ENCODE measurements at regions not wholly inside any gene's neighbourhood (a gene's known extent, or its start where the extent isn't known, plus 50 kb on each side); places are given as distances from the start of the nearest gene placed in this dataset.

GRCh38 chr4:3388471-3389232 is 53.1 kb upstream of the HGFAC start:
- H3K27ac ChIP-seq: no peak overlapping the region
- TF ChIP-seq CTCF (IDR thresholded peaks at IDR 0.05) (no peak), ZFX (IDR thresholded peaks at IDR 0.05; ENCODE audit: borderline replicate concordance) (no peak)

- H3K27ac ChIP-seq: no peak overlapping the region
- TF ChIP-seq CTCF (IDR thresholded peaks at IDR 0.05): no peak
- TF ChIP-seq ZFX (IDR thresholded peaks at IDR 0.05; ENCODE audit: borderline replicate concordance): no peak
Measured at GRCh38 chr4:3389233-3390215, 52.2 kb upstream of the HGFAC start.

- no peak for TF ChIP-seq ZFX (IDR thresholded peaks at IDR 0.05; ENCODE audit: borderline replicate concordance)
- H3K27ac ChIP-seq: no peak overlapping the region
Measured at GRCh38 chr4:3390288-3390811, 51.4 kb upstream of the HGFAC start.

GRCh38 chr4:3391422-3391821 is 50.3 kb upstream of the HGFAC start:
- H3K27ac ChIP-seq: no peak overlapping the region
- TF ChIP-seq CTCF (IDR thresholded peaks at IDR 0.05): no peak
- no peak for TF ChIP-seq ZFX (IDR thresholded peaks at IDR 0.05; ENCODE audit: borderline replicate concordance)

All from 22Rv1 (cell line).